ENCODE measurements at regions not wholly inside any gene's neighbourhood (a gene's known extent, or its start where the extent isn't known, plus 50 kb on each side); places are given as distances from the start of the nearest gene placed in this dataset.
"Not testable (repeated sequence)": the region's sequence is repeated elsewhere in the genome, so short reads cannot be mapped to it uniquely, and the experiment has no call there.

- Histone ChIP-seq H3K4me2 (peak overlapping the region; percentile 60), H3K4me1 (peaks cover 66% of the 10 kb centered on the region), H3K27ac (peak overlapping the region; percentile 93 to 94)
- ATAC-seq (peak in 1 of 2 experiments; percentile 56; a peak in 3 of 6 replicates), DNase-seq (ENCODE audit: low read depth in 1 of 2, low spot score in 1 of 2) (peak in 1 of 2 experiments; percentile 75)
- 2% methylated on average over 7 of the region's 8 CpGs for WGBS (ENCODE audit: missing lambda C conversion rate)
- CTCF ChIA-PET, result interaction anchor here (0.6 to 1.7 kb wide), 7 partner anchors 31 to 126 kb away, joined by 3 to 6 read pairs (median 3); partner anchors contain the start of gene RWDD3
- TF ChIP-seq EP300 (IDR thresholded peaks at IDR 0.05) (peak in 1 of 2 experiments; percentile 32; a peak in 1 of 5 replicates), GATA3 (IDR thresholded peaks at IDR 0.05; ENCODE audit: borderline replicate concordance) (peak; percentile 26; the same call in 1 of the 2 replicates)
- not testable (repeated sequence) for FAIRE-seq, H3K9me3 ChIP-seq, H3K4me3 ChIP-seq
- POLR2A ChIA-PET, result interaction anchor here (0.9 kb wide), 1 partner anchor 50 kb away, joined by 3 read pairs; the partner anchor contains the start of gene TLCD4
Measured at GRCh38 chr1:95167503-95167902, 50.3 kb downstream of the TLCD4 start.

DNA sequence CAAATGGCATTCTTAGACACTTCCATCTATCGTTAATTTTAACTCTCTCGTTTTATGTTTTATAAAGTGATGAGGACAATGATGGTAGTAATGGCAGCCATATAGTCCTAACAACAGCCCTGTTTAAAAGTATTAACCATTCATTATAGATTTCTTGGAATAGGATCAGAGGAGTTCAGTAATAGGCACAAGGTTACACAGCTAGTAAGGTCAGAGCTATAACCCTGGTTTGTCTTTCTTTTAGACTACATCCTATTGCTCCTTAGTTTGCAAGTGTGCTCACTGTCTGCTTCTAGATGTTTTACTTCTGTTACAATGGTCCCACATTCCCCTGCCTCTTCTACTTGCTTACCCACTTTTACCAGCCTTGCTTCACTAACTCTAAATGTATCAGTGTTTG, 50.9 kb downstream of the TLCD4 start:
- TF ChIP-seq FOSL2 (IDR thresholded peaks at IDR 0.05) (no peak), FOSL2 (CRISPR knock-in tag; IDR thresholded peaks at IDR 0.05) (no peak), JUNB (IDR thresholded peaks at IDR 0.05) (no peak), RARB (CRISPR knock-in tag; IDR thresholded peaks at IDR 0.05) (no peak), PHF8 (IDR thresholded peaks at IDR 0.05; ENCODE audit: borderline replicate concordance, low read depth) (no peak), EP300 (IDR thresholded peaks at IDR 0.05) (no peak), EHMT2 (IDR thresholded peaks at IDR 0.05; ENCODE audit: low read depth) (no peak), MAZ (IDR thresholded peaks at IDR 0.05; ENCODE audit: borderline replicate concordance, low read depth, low read length) (no peak), CHD4 (IDR thresholded peaks at IDR 0.05; ENCODE audit: borderline replicate concordance) (no peak), REST (IDR thresholded peaks at IDR 0.05) (no peak), TFCP2L1 (CRISPR knock-in tag; IDR thresholded peaks at IDR 0.05) (no peak), JUN (IDR thresholded peaks at IDR 0.05) (no peak), FOSB (CRISPR knock-in tag; IDR thresholded peaks at IDR 0.05) (no peak), BHLHE40 (IDR thresholded peaks at IDR 0.05; ENCODE audit: low read depth, low read length) (no peak), USF2 (IDR thresholded peaks at IDR 0.05) (no peak), SMC3 (IDR thresholded peaks at IDR 0.05) (no peak), TP53 (CRISPR knock-in tag; IDR thresholded peaks at IDR 0.05) (no peak), HEYL (CRISPR knock-in tag; IDR thresholded peaks at IDR 0.05) (no peak)
- TF ChIP-seq, protein P1, sequence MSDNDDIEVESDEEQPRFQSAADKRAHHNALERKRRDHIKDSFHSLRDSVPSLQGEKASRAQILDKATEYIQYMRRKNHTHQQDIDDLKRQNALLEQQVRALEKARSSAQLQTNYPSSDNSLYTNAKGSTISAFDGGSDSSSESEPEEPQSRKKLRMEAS (IDR thresholded peaks at IDR 0.05), result no peak
- Histone ChIP-seq H3K4me1 (peaks cover 68% of the 10 kb centered on the region), H3K4me3 (no peak overlapping the region), H3K9me3 (no peaks in the 10 kb centered on the region), H3K27ac (peak overlapping the region; percentile 93 to 94), H3K4me2 (peak overlapping the region; percentile 60)
- 88% methylated on average over 2 of the region's 2 CpGs for WGBS (ENCODE audit: missing lambda C conversion rate)
- peak in 1 of 2 experiments; percentile 38; a peak in 2 of 6 replicates for ATAC-seq
- ChIA-PET CTCF (interaction anchor here (0.6 to 1.7 kb wide), 7 partner anchors 10 to 126 kb away, joined by 3 to 6 read pairs (median 3); partner anchors contain the start of gene RWDD3), POLR2A (interaction anchor here (0.9 to 1.9 kb wide), 2 partner anchors 51 to 66 kb away, joined by 3 to 10 read pairs; partner anchors contain the start of genes RWDD3 and TLCD4)
- FAIRE-seq, result no peak
- DNase-seq (ENCODE audit: low read depth in 1 of 2, low spot score in 1 of 2), result no peak
